GM21825 (cell line): ENCODE measurements at regions not wholly inside any gene's neighbourhood (a gene's known extent, or its start where the extent isn't known, plus 50 kb on each side); places are given as distances from the start of the nearest gene placed in this dataset.

Source experiments
- ATAC-seq: cut with Tn5 transposase; IDR thresholded peaks from one replicate; pipeline ENCODE4 v1.9.1; 2021; ENCODE audit warnings: mild to moderate bottlenecking, moderate library complexity; ENCODE audit not compliant: unreplicated experiment

DNA sequence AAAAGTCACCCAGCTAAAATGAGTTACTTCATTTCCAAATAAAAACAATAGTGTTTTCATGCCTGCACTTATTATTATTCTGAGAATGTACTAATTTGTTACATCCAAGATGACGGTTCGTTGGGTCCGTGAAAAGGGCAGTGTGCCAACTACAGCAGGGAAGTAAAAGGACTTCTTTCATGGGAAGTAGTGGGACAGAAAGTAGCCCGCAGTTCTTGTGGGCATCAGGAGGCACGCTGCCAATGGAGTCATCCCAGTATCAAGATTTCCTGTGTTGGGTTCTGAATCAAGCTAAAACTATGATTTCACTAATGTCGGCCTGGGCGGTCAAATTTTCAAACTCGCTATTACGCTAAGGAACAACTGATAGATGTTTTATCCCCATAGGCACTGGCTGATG lies 254.5 kb upstream of the SOX2 start:
- ATAC-seq = no peak

DNA sequence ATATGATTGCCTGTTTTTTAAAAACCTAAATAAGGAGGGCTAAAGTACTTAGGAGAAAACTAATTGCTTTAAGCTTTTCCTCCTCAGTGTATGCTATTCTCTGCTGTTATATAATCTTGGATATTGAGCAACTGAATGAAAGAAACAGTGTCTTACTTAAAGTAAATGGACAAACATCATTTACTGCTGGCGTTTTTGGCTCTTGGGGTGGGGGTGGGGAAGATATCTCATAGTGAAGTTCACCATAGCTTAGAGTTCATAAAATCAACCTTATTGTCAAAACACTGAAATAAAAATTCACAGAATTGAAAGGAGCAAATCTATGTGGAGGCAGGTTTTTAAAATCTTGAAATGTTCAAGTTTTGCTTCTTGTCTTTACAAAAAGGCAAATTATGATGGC lies 256.4 kb upstream of the SOX2 start:
- no peak for ATAC-seq

- no peak for ATAC-seq
These were observed 257.2 kb upstream of the SOX2 start for GRCh38 chr3:181454451-181455027.

DNA sequence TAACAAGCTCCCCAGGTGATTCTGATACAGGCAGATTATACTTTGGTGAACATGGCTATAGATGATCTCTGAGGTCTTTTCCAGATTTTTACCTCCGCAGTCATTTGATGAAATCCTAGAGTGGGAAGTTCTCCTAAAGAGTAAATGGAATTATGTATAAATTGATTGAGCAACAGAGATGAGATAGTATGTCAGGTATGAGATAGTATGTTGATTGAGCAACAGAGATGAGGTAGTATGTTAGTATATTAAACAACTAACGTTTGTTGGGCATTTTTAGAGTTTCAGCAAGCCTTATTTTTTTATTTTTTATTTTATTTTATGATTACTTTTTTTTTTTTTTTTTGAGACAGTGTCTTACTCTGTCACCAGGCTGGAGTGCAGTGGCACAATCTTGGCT lies 265.0 kb upstream of the SOX2 start:
- ATAC-seq = no peak

GRCh38 chr3:181442066-181442465 lies 269.7 kb upstream of the SOX2 start:
- no peak for ATAC-seq

GRCh38 chr3:181432992-181433391 lies 278.7 kb upstream of the SOX2 start:
- ATAC-seq = no peak

GRCh38 chr3:181431748-181432147 lies 280.0 kb upstream of the SOX2 start:
- ATAC-seq = no peak

- ATAC-seq = no peak
These were observed 286.7 kb upstream of the SOX2 start for GRCh38 chr3:181425074-181425473.

DNA sequence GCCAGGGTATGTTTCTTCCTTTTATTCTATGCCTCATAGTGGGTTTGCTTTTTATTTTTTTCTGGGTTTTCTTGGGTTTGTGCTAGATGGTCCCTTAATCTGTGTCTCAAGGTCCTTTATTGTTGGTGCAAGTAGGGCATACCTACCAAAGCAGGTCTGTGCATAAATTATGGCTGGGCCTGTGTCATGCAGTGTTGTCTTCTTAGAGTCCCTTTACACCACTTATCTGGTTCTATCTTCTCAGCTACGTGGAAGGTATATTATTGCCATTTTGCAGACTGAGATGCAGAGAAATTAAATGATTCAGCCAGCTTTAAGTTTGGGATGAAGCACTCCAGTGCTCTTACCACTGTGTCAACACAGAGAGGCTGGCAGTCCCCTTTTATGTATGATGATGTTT lies 293.5 kb upstream of the SOX2 start:
- no peak for ATAC-seq

DNA sequence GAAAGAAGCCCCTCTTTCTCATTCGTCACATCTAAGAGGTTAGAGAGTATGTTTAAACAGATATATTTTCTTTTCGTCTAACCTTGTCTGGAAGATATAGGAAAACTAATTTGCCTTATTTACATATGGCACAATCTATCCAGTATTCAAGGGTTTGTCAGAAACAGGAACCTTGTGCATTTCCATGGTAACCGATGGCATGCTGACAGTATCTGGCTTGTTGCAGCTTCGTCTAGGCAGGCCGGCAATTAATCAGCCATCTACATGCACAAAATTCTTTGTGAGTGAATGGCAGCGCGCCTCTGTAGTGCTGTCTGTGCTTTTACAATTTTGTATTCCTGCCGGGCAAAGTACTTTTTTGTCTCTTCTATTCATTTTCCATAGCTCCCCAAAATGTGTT lies 294.0 kb upstream of the SOX2 start:
- ATAC-seq = no peak

GRCh38 chr3:181410870-181411269 lies 300.9 kb upstream of the SOX2 start:
- no peak for ATAC-seq

DNA sequence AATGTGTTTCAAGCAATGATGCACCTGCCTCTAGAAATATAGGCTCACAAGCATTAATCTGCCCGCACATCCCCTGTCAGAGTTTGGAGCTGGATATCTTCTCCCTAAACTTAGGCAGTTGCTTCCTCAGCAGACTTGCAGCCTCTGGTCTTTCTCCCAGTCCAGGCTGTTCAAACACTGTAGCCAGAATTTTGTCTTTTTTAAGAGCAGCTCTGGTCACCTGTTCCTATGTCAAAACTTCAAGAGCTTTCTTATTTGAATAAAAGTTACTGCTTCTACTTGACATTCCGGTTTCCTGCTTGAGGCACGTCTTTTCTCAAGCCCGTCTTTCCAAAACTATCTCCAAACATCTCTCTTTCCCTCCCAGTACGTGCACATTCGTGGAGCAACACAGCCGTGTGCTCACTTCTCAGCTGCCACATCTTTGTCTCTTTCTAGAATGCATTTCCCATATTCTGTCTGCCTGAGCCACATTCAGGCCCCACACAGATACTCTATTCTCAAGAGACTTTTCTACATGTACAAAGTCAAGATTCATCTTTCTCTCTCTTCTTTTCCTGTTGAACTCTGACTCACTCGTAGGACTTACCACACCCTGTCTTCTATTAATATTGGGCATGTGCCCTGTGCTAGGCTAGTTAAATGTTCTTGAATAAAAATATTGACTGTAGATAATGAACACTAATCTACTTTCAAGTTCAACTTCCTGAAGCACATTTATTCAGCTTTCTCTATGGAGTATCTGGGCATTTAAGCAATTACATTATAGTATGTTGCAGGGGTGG lies 307.7 kb upstream of the SOX2 start:
- no peak for ATAC-seq

DNA sequence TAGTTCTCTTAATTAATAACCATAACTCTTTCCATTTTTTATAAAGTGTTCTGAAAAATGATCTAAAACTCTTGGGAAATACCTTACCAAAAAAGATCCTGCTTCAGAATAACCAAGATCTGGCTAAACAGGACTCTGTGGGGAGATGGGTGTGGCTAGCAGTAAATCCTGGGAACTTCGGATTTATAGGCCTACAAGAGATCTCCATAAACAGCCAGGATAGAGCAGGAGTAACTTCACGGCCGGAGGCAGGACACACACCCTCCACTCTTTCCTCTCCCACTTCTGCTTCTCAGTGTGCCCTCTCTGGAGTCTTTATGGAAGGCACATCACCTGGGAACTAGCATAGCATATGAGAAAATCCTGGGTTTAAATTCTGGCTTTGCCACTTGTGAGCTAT lies 309.4 kb upstream of the SOX2 start:
- ATAC-seq = no peak

GRCh38 chr3:181384970-181385369 lies 326.8 kb upstream of the SOX2 start:
- no peak for ATAC-seq

DNA sequence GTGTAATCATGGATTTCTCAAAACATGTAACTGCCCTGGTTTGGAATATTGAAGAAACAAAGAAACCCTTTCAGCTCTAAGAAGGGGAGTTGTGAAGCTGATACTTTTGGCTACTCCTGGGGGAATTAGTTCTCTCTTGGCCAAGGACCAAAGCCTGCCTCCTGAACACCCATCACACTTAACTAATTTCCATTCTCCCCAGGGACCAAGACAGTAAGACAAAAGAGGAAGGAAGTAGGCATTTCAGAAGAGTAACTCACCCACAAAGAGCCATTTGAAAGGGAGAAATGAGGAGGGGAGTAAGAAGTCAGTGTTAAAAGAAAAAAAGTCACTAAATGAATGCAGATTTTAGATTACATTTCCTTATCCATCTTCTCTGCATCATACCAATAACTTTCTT lies 328.0 kb upstream of the SOX2 start:
- no peak for ATAC-seq

DNA sequence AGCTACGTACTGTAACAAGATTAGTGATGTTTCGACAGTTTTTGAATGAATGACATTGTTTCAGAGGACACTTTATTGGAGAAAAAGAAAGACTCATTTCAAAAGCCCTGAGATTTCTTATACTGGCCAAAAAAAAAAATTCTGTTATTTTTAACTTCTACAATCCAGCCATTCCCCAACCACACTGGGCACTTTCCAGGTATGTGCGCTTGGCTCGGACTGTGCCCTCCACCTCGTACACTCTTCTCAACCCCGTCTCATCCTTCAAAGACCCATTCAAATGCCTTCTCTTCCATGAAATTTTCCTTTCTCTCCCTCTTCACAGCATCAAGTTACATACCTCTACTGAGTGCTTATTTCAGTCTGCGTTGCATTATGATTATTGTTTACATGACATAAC lies 328.5 kb upstream of the SOX2 start:
- no peak for ATAC-seq

DNA sequence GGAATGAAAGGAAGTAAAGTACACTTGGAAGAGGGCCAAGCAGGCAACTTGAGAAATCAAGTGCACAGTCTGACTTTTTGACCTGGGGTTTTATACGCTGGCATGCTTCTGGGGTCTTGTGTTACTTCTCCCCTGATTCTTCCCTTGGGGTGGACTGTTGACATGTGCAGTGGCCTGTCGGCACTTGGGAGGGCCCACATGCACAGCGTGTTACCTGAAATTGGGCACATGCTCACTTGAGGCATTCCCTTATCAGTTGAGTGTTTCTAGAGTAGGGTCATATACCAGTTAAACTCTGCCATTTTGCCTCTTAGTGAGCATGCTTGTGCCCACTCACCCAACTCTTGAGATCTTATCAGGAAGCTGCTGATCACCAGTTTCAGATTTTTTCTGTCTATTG lies 329.1 kb upstream of the SOX2 start:
- no peak for ATAC-seq

DNA sequence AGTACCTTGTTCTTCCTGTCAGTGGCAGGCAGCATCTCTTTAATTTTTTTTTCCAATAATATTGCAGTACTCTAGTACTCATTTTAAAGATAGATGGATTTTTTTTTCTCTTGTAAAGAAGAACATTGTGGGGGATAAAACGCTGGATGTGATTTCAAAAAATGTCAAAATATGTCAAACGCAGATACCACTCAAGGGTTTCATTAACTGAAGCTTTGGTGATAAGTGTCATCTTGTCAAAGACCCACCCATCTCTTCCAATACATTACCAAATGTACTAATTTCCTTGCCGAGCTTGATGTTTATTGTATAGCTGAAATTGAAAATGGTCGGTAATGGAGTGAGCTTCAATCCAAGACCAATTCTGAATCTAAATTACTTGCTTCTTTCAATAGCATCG lies 332.4 kb upstream of the SOX2 start:
- ATAC-seq = no peak

DNA sequence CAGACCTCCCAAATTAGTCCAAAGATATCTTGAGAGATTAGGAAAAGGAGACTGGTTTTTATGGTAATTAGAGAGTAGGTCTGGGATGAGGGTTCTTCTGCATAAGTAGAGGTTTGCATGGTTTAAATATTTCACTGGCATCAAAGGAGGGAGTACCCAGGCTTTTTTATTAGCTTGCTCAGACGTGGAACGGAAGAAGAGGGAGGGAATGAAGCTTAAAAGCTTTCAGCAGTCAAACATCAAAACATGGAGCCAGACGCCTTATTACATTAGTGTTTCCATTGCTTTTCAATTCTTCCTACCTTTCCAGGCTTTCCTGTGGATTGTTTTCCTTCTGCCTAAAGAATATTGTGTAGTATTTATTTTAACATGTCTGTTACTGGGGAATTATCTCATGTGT lies 342.1 kb upstream of the SOX2 start:
- ATAC-seq = no peak

GRCh38 chr3:181363231-181363630 lies 348.5 kb upstream of the SOX2 start:
- ATAC-seq = no peak

- ATAC-seq = no peak
These were observed 349.3 kb upstream of the SOX2 start for GRCh38 chr3:181362378-181362777.

- peak; percentile 62 for ATAC-seq
These were observed 353.2 kb upstream of the SOX2 start for GRCh38 chr3:181358562-181358961.

GRCh38 chr3:181358060-181358459 lies 353.7 kb upstream of the SOX2 start:
- no peak for ATAC-seq
